Trophoblast cell (in vitro differentiated cells and primary cell): ENCODE measurements at regions not wholly inside any gene's neighbourhood (a gene's known extent, or its start where the extent isn't known, plus 50 kb on each side); places are given as distances from the start of the nearest gene placed in this dataset.

ENCODE experiments used
- DNase-seq, 2 donors: peaks; one replicate each; pipeline ENCODE4 v3.0.0-alpha.2; 2016
- H2AFZ ChIP-seq: 2 replicates; pipeline ENCODE4 v1.6.1; 2013; ENCODE audit warnings: low read length, moderate library complexity, mild to moderate bottlenecking; ENCODE audit not compliant: insufficient read depth, poor library complexity
- H2AK5ac ChIP-seq: 2 replicates; pipeline ENCODE4 v1.6.1; 2013; ENCODE audit warnings: mild to moderate bottlenecking, low read length
- H2BK120ac ChIP-seq: 2 replicates; pipeline ENCODE4 v1.6.1; 2013; ENCODE audit warnings: low read length, mild to moderate bottlenecking, moderate library complexity; ENCODE audit not compliant: insufficient read depth, poor library complexity
- H2BK12ac ChIP-seq: 2 replicates; pipeline ENCODE4 v1.6.1; 2013; ENCODE audit warnings: mild to moderate bottlenecking, low read length, moderate library complexity
- H2BK5ac ChIP-seq: 2 replicates; pipeline ENCODE4 v1.6.1; 2013; ENCODE audit warnings: low read length, low read depth, moderate library complexity, mild to moderate bottlenecking; ENCODE audit not compliant: poor library complexity
- H3K14ac ChIP-seq: 2 replicates; pipeline ENCODE4 v1.6.1; 2013; ENCODE audit warnings: mild to moderate bottlenecking, low read length
- H3K18ac ChIP-seq: 2 replicates; pipeline ENCODE4 v1.6.1; 2013; ENCODE audit warnings: mild to moderate bottlenecking, low read length
- H3K23ac ChIP-seq: 2 replicates; pipeline ENCODE4 v1.6.1; 2013; ENCODE audit warnings: low read length
- H3K27ac ChIP-seq: 2 replicates; pipeline ENCODE4 v1.5.1; 2013; ENCODE audit warnings: low read depth, mild to moderate bottlenecking, inconsistent platforms, low read length, moderate library complexity
- H3K27me3 ChIP-seq: 2 replicates; pipeline ENCODE4 v1.6.1; 2013; ENCODE audit warnings: inconsistent platforms, mild to moderate bottlenecking, low read length, moderate library complexity; ENCODE audit not compliant: insufficient read depth
- H3K36me3 ChIP-seq, 2 experiments: 1 replicate in 1 of 2; 2 replicates in 1 of 2; pipeline ENCODE4 v1.6.1; 2013; ENCODE audit warnings: low read length in 2 of 2, mild to moderate bottlenecking in 2 of 2, moderate library complexity in 1 of 2; ENCODE audit not compliant: insufficient read depth in 2 of 2, control insufficient read depth in 1 of 2
- H3K4ac ChIP-seq: 2 replicates; pipeline ENCODE4 v1.6.1; 2013; ENCODE audit warnings: low read depth, mild to moderate bottlenecking, low read length, moderate library complexity
- H3K4me1 ChIP-seq, 2 experiments: 1 replicate in 1 of 2; 2 replicates in 1 of 2; pipeline ENCODE4 v1.6.1; 2013; ENCODE audit warnings: low read length in 2 of 2, mild to moderate bottlenecking in 2 of 2, moderate library complexity in 1 of 2; ENCODE audit not compliant: insufficient read depth in 2 of 2, control insufficient read depth in 1 of 2
- H3K4me2 ChIP-seq: 2 replicates; pipeline ENCODE4 v1.6.1; 2013; ENCODE audit warnings: inconsistent platforms, mild to moderate bottlenecking, low read length, moderate library complexity
- H3K4me3 ChIP-seq: 2 replicates; pipeline ENCODE4 v1.5.1; 2013; ENCODE audit warnings: mild to moderate bottlenecking, low read depth, low read length, inconsistent platforms
- H3K79me1 ChIP-seq: one replicate; pipeline ENCODE4 v1.6.1; 2013; ENCODE audit warnings: low read length
- H3K79me2 ChIP-seq: 2 replicates; pipeline ENCODE4 v1.6.1; 2013; ENCODE audit warnings: low read length, mild to moderate bottlenecking; ENCODE audit not compliant: control insufficient read depth, insufficient read depth, poor library complexity
- H3K9ac ChIP-seq: 2 replicates; pipeline ENCODE4 v1.6.1; 2013; ENCODE audit warnings: mild to moderate bottlenecking, low read length
- H3K9me3 ChIP-seq: 2 replicates; pipeline ENCODE4 v1.6.1; 2013; ENCODE audit warnings: low read depth, mild to moderate bottlenecking, control low read depth, inconsistent platforms, low read length; ENCODE audit not compliant: insufficient read depth
- H4K12ac ChIP-seq: 2 replicates; pipeline ENCODE4 v1.6.1; 2013; ENCODE audit warnings: low read depth, mild to moderate bottlenecking, low read length, moderate library complexity
- H4K8ac ChIP-seq: 2 replicates; pipeline ENCODE4 v1.6.1; 2013; ENCODE audit warnings: low read depth, mild to moderate bottlenecking, low read length, moderate library complexity
- H4K91ac ChIP-seq: one replicate; pipeline ENCODE4 v1.6.1; 2013; ENCODE audit warnings: low read depth, mild to moderate bottlenecking, low read length, moderate library complexity
- WGBS: extraction: QIAGEN DNeasy Blood & Tissue Kit; methylation state at CpG from one replicate; pipeline ENCODE4 v1.1.7; 2013; ENCODE audit warnings: missing lambda C conversion rate; ENCODE audit not compliant: insufficient read length, insufficient coverage; ENCODE audit errors: extremely low coverage; 5-methylcytosine and 5-hydroxymethylcytosine counted together

GRCh38 chr2:19150726-19151125 lies 207.7 kb downstream of the OSR1 start:
- no peak overlapping the region for H3K27ac ChIP-seq
- H2BK5ac ChIP-seq, result no peak overlapping the region
- H3K9ac ChIP-seq, result no peak overlapping the region
- no peak overlapping the region for H2AFZ ChIP-seq
- no peak overlapping the region for H2BK12ac ChIP-seq
- H3K27me3 ChIP-seq, result no peaks in the 10 kb centered on the region
- H3K14ac ChIP-seq, result no peak overlapping the region
- H3K4me3 ChIP-seq, result no peak overlapping the region
- H3K79me2 ChIP-seq, result no peaks in the 10 kb centered on the region
- DNase-seq, result no peak
- H3K79me1 ChIP-seq, result no peaks in the 10 kb centered on the region
- no peak overlapping the region for H3K23ac ChIP-seq
- H4K12ac ChIP-seq, result no peak overlapping the region
- H3K18ac ChIP-seq, result no peak overlapping the region
- H3K36me3 ChIP-seq, result peaks cover 0 to 7% of the 10 kb centered on the region in 2 experiments
- peaks cover 7% of the 10 kb centered on the region for H3K9me3 ChIP-seq
- no peak overlapping the region for H2AK5ac ChIP-seq
- no peak overlapping the region for H3K4me2 ChIP-seq
- no peak overlapping the region for H3K4ac ChIP-seq
- no peak overlapping the region for H4K91ac ChIP-seq
- H4K8ac ChIP-seq, result no peak overlapping the region
- no peaks in the 10 kb centered on the region for H3K4me1 ChIP-seq
- no peak overlapping the region for H2BK120ac ChIP-seq
- WGBS, result no CpG with 5 or more reads among the region's 2 CpGs

GRCh38 chr2:19146867-19147266 lies 211.6 kb downstream of the OSR1 start:
- Histone ChIP-seq H3K4me3 (no peak overlapping the region), H3K36me3 (peaks cover 0 to 7% of the 10 kb centered on the region in 2 experiments), H4K8ac (no peak overlapping the region), H3K9ac (no peak overlapping the region), H3K14ac (no peak overlapping the region), H2BK5ac (no peak overlapping the region), H2AK5ac (no peak overlapping the region), H3K79me2 (no peaks in the 10 kb centered on the region), H3K23ac (no peak overlapping the region), H4K91ac (no peak overlapping the region), H3K18ac (no peak overlapping the region), H3K4me1 (no peaks in the 10 kb centered on the region), H2BK120ac (no peak overlapping the region), H4K12ac (no peak overlapping the region), H3K27ac (no peak overlapping the region), H3K79me1 (no peaks in the 10 kb centered on the region), H3K27me3 (no peaks in the 10 kb centered on the region), H2AFZ (no peak overlapping the region), H2BK12ac (no peak overlapping the region), H3K4me2 (no peak overlapping the region), H3K4ac (no peak overlapping the region), H3K9me3 (peaks cover 7% of the 10 kb centered on the region)
- no peak for DNase-seq
- whole genome bisulfite sequencing, result no CpG with 5 or more reads among the region's 1 CpG

GRCh38 chr2:19141234-19142004 lies 217.0 kb downstream of the OSR1 start:
- H2BK12ac ChIP-seq, result peak overlapping the region; percentile 87
- H3K27ac ChIP-seq, result peak overlapping the region; percentile 60
- no peak overlapping the region for H2BK120ac ChIP-seq
- H2BK5ac ChIP-seq, result no peak overlapping the region
- no peak overlapping the region for H3K4me2 ChIP-seq
- H4K91ac ChIP-seq, result no peak overlapping the region
- no CpG with 5 or more reads among the region's 5 CpGs for WGBS
- no peak overlapping the region for H4K8ac ChIP-seq
- no peak overlapping the region for H4K12ac ChIP-seq
- H2AFZ ChIP-seq, result no peak overlapping the region
- no peaks in the 10 kb centered on the region for H3K79me2 ChIP-seq
- no peak overlapping the region for H3K4ac ChIP-seq
- no peak overlapping the region for H3K4me3 ChIP-seq
- H3K79me1 ChIP-seq, result no peaks in the 10 kb centered on the region
- DNase-seq, result no peak
- no peaks in the 10 kb centered on the region for H3K36me3 ChIP-seq
- H3K23ac ChIP-seq, result no peak overlapping the region
- peaks cover 5 to 9% of the 10 kb centered on the region in 2 experiments for H3K4me1 ChIP-seq
- H3K18ac ChIP-seq, result peak overlapping the region; percentile 81
- no peak overlapping the region for H3K9ac ChIP-seq
- no peak overlapping the region for H2AK5ac ChIP-seq
- H3K9me3 ChIP-seq, result no peaks in the 10 kb centered on the region
- H3K27me3 ChIP-seq, result no peaks in the 10 kb centered on the region
- H3K14ac ChIP-seq, result peak overlapping the region; percentile 49

- Histone ChIP-seq H4K8ac (no peak overlapping the region), H4K91ac (no peak overlapping the region), H3K27me3 (no peaks in the 10 kb centered on the region), H2BK120ac (no peak overlapping the region), H3K14ac (no peak overlapping the region), H3K18ac (no peak overlapping the region), H2BK5ac (no peak overlapping the region), H3K4me3 (no peak overlapping the region), H2BK12ac (no peak overlapping the region), H3K9ac (no peak overlapping the region), H3K36me3 (no peaks in the 10 kb centered on the region), H3K79me1 (no peaks in the 10 kb centered on the region), H3K9me3 (no peaks in the 10 kb centered on the region), H3K79me2 (no peaks in the 10 kb centered on the region), H4K12ac (no peak overlapping the region), H2AK5ac (no peak overlapping the region), H3K27ac (no peak overlapping the region), H2AFZ (no peak overlapping the region), H3K4ac (no peak overlapping the region), H3K4me2 (no peak overlapping the region), H3K23ac (no peak overlapping the region), H3K4me1 (peaks cover 5 to 9% of the 10 kb centered on the region in 2 experiments)
- DNase-seq, result peak; percentile 89 to 96
- WGBS, result no CpG with 5 or more reads among the region's 3 CpGs
Measured at GRCh38 chr2:19140463-19141208, 217.8 kb downstream of the OSR1 start.
